ENCODE measurements at regions not wholly inside any gene's neighbourhood (a gene's known extent, or its start where the extent isn't known, plus 50 kb on each side); places are given as distances from the start of the nearest gene placed in this dataset.
"Not testable (repeated sequence)": the region's sequence is repeated elsewhere in the genome, so short reads cannot be mapped to it uniquely, and the experiment has no call there.

DNA sequence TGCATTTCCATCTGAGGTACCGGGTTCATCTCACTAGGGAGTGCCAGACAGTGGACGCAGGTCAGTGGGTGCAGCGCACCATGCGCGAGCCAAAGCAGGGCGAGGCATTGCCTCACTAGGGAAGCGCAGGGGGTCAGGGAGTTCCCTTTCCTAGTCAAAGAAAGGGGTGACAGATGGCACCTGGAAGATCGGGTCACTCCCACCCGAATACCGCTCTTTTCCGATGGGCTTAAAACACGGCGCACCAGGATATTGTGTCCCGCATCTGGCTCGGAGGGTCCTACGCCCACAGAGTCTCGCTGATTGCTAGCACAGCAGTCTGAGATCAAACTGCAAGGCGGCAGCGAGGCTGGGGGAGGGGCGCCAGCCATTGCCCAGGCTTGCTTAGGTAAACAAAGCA is 1157.1 kb downstream of the NAALADL2 start:
- DNase-seq = not testable (repeated sequence)

DNA sequence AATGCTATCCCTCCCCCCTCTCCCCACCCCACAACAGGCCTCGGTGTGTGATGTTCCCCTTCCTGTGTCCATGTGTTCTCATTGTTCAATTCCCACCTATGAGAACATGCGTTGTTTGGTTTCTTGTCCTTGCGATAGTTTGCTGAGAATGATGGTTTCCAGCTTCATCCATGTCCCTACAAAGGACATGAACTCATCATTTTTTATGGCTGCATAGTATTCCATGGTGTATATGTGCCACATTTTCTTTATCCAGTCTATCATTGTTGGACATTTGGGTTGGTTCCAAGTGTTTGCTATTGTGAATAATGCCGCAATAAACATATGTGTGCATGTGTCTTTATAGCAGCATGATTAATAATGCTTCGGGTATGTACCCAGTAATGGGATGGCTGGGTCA is 1156.1 kb downstream of the NAALADL2 start:
- not testable (repeated sequence) for DNase-seq

DNA sequence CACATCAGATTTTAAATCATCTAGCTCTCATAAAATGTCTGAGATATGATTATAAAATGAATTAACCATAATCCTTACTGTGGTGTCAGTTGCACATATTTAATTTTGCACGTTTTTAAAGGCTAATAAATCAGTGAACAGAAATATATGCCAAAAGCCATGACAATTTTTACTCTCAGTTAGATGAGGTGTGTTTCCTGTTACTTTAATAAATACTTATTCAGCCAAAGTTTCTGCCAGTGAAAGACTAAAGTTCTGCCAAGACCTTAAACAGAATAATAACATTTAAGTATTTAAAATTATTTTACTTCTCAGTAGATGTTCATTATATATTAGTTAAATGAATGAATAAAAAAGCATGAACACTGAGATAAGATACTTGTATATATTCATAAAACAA is 1150.1 kb downstream of the NAALADL2 start:
- DNase-seq = no peak

DNA sequence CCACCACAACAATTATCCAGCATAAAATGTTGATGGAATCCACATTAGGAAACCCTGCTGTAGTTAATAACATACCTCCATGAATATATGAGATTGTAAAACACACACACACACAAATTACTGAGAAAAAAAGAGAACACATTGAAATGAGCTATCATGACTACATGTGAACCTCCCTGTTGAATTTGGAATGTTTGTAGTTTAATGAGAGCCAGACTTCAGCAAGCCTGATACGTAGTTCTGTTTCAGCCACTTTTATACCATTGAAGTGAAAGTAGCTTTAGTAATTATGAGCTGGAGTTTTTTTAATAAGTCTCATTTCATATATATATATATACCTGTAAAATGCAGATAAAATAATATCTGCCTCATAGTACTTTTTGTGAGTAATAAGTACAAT is 1146.4 kb downstream of the NAALADL2 start:
- DNase-seq = no peak

DNA sequence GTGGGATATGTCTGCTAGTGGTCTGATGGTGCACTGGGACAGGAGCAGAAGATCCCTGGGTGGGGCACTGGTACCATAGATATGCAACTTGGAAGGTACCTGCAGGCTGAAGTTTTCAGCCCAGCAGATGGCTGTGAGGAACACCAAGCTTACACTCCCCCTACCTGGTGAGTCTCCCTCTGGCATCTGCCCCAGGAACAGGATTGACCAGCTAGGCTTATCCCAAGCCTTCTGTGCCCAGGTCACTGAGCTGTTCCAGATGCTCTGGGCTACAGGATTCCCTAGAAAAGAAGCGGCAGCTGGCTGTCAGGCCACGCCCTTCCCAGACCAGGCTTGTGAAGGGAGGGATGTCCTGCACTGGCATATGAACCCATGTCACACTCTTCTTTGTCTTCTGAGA is 1130.0 kb downstream of the NAALADL2 start:
- DNase-seq = no peak

DNA sequence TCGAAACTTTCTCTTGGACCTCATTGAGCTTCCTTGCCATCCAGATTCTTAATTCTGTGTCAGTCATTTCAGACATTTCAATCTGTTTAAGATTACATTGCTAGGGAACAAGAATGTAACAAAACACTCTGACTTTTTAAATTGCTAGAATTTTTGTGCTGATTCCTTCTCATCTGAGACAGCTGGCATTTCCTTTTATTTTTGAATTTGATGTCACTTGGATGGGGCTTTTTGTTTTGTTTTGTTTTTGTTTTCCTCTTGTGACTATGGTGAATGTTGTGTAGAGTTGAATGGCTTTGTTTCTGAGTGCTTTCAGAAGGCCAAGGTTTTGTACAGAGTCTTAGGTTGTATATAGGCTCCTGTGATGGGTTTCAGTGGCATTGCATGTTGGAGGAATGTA is 1129.3 kb downstream of the NAALADL2 start:
- DNase-seq = no peak

DNA sequence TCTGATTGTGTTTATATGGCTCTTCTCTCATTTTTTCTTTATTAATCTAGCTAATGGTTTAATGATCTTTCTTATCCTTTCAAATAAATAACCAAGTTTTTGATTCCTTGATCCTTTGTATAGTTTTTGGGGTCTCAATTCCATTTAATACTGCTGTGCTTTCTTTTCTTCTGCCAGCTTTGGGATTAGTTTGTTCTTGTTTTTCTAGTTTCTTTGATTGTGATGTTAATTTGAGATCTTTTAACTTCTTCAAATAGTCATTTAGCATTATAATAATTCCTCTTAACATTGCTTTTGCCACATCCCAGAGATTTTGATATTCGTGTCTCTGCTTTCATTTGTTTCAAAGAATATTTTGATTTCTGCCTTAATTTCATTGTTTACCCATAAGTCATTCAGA is 1126.6 kb downstream of the NAALADL2 start:
- no peak for DNase-seq

DNA sequence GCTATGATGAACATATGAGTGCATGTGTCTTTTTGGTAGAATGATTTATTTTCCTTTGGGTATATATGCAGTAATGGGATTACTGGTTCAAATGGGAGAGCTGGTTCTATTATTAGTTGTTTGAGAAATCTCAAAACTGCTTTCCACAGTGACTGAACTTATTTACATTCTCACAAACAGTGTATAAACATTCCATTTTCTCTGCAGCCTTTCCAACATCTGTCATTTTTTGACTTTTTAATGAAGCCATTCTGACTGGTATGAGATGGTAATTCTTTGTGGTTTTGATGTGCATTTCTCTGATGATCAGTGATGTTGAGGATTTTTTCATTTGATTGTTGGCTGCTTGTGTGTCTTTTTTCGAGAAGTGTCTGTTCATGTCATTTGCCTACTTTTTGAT is 1124.2 kb downstream of the NAALADL2 start:
- DNase-seq = no peak

DNA sequence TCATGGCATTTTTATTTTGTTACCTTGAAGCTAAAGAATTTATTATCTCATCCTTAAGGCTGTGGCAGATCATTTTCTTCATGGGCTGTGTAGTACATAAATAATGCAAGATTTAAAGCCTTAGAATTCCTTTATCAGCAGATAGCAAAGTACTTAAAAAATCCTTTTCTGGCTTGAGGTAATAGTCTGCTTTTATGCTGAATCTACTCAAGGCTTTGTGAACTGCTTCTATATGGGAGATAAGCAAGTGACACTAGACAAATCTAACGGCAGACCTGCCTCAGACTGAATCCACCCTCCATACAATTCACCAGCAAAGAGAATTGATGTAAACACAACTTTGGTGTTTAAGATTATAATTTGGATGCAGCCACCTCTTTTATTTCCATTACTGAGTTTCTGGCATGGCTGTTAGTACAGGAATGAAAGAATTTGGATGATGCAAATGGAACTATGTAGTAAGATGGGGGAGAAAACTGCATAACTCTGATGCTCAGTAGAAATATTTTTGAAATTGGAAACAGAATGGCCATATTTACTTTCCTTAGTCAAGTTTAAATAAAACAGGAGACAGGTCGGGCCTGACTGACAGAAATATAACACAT is 1121.5 kb downstream of the NAALADL2 start:
- no peak for DNase-seq

DNA sequence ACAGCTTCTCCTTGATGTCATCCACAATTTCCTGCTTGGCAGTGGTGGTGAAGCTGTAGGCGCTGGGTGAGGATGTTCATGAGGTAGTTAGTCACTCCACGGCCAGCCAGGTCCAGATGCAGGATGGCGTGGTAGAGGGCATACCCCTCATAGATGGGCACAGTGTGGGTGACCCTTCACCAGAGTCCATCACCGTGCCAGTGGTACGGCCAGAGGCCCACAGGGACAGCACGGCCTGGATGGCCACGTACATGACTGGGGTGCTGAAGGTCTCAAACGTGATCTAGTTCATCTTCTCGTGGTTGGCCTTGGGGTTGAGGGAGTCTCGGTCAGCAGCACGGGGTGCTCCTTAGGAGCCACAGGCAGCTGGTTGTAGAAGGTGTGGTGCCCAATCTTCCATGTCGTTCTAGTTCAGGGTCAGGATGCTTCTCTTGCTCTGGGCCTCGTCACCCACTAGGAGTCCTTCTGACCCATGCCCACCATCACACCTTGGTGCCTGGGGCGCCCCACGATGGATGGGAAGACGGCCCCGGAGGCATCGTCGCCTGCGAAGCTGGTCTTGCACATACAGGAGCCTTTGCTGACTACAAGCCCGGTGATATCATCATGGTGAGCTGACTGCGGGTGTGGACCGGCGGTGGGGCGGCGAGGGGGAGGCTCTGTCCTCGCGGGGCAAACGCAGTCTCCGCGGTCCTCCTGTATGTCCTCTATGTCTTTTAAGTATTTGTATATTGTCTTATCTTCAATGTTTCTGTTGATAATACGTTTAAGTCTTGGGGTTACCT is 1119.0 kb downstream of the NAALADL2 start:
- no peak for DNase-seq

DNA sequence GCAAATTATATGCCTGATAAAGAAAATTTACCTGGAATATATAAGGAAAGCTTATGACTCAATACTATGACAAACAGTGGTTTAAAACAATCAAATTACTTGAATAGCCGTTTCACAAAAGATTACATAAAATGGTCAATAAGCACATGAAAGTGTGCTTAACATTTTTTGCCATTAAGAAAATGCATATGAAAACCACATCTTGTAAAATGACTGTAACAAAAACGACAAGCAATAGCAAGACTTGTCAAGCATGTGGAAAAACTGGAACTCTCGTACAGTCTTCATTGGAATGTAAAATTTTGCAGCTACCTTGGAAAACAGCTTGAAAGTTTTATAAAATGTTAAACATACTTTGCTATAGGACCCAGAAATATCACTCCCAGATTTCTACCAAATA is 1110.3 kb downstream of the NAALADL2 start:
- no peak for DNase-seq

DNA sequence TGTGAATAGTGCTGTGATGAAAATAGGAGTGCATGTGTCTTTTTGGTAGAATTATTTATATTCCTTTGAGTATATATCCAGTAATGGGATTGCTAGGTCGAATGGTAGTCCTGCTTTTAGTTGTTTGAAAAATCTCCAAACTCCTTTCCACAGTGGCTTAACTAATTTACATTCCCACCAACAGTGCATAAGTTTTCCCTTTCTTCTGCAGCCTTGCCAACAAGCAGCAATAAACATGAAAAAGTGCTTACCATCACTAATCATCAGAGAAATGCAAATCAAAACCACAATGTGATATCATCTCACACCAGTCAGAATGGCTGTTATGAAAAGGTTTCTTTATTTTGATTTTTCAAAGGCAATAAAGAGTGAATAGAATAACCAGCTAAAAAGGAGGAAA is 1105.9 kb downstream of the NAALADL2 start:
- DNase-seq = no peak

DNA sequence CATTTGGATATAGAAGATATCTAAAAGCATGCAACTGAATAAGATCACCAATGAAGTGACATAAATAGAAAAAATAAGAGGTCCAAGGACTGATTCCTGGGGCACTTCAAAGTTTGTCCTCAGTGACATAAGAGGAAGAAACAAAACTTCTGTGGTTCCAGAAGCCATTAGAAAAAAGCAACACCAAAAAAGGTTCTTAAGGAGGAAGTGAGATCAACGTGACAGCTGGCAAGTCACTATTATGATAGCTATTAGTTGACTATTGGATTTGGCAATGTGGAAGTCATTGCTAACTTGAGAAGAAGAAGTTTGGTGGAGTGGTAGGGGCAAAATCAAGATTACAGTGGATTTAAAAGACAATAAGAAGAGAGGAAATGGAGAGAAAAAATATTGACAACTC is 1098.3 kb downstream of the NAALADL2 start:
- no peak for DNase-seq

DNA sequence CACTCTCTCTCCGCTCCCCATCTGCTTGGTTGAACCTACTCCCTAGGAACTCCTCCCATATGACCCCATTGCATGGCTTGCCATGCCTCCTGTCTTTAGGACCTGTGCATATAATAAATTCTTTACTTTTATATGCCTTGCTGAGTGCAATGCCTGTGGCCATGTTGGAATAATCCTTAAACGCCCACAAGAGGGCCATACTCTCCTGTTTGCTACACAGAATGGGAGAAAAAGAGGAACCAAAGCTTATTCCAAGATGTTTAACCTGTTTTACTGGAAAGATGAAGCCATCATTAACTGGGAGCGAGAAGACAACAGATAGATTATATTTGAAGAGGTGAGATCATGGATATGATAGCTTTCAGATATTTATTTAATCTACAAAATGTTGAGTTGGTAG is 1097.8 kb downstream of the NAALADL2 start:
- no peak for DNase-seq

DNA sequence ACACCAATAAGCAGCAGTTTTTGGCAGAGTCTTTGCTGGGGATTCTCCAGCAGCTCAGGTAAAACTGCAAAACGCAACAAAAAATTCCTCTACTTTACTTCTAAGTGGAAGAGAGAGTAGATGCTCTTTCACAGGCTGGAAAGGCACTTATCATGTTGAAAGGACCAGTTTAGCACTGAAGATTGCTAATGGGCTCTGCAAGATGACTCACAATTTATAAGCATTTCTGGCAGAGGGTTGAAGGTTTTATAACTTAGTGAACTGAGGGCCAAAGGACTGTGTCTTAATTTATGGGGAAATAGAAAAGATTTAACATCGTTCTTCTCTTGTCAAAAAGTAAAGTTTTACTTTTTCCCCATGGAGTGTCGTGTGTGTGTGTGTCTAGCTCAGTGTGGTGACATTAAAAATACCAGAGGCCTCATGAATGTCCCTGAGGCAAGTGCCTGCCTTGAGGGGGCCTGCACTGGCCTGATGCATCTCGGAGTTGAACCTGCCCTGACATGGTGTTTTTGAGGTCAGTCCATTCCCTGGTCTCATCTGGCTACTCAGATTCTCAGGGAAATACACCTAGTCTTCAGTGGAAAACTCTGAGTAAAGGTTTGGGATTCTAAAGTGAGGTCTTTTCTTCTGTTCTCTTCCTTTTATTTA is 1092.0 kb downstream of the NAALADL2 start:
- no peak for DNase-seq

DNA sequence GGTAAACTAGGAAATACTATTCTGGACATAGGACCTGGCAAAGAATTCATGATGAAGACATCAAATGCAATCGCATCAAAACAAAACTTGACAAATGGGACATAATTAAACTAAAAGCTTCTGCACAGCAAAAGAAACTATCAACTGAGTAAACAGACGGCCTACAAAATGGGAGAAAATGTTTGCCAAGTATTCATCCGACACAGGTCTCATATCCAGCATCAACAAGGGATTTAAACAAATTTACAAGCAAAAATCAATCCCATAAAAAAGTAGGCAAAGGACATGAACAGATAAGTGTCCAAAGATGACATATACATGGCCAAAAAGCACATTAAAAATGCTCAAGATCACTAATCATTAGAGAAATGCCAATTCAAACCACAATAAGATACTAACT is 1088.9 kb downstream of the NAALADL2 start:
- no peak for DNase-seq

DNA sequence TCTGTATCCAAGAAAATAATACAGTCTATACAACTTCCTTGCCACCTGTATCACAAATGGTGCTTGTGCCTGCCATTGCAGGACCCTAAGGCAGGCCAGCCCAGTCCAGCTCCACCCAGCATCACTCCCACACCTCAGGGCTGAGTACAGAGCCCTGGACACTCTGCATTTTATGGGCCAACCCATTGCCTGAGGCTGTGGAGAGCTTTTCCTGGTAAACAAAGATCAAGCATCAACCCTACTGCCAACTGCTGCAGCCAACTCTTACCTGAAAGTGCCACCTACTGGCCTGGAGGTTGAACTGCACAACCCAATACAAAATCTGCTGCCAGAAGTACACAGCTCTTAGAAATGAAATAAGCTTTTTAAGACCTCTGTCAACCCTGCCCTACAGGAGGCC is 1082.2 kb downstream of the NAALADL2 start:
- no peak for DNase-seq

DNA sequence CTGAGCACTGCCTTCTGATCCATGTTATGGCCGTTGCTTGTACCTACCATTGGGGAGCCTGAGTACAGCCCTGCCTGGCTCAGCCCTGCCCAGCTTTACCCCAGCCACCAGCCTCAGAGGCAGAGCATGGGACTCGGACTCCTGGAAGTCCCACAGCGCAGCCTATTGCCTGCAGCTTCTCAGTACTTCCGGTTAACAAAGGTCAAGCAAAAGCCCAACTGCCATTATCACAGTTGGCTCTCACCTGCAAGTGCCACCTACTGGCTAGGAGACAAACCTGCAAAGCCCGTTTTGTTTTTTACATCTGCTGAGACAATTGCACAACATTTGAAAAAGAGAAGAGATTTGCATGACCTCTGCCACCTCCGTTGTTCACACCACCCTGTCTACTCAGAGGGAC is 1081.7 kb downstream of the NAALADL2 start:
- DNase-seq = no peak

DNA sequence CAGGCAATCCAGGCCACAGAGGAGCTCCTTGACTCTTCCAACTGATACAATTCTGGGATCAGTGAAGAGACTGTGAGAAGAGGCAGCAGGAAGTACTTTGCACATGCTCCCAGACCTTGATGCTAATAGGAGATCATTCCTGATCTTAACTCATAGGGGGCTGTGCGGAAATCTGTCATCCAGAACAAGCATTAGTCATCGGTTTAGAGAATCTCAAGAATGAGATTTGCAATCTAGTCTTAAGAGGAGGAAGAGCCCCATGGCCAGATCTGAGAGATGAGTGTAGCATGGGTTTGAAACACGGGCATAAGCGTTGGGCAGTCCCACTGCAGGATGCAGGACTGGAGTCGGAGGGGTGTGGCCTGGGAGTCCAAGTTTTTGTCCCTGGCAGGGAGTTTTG is 1081.1 kb downstream of the NAALADL2 start:
- DNase-seq = no peak

DNA sequence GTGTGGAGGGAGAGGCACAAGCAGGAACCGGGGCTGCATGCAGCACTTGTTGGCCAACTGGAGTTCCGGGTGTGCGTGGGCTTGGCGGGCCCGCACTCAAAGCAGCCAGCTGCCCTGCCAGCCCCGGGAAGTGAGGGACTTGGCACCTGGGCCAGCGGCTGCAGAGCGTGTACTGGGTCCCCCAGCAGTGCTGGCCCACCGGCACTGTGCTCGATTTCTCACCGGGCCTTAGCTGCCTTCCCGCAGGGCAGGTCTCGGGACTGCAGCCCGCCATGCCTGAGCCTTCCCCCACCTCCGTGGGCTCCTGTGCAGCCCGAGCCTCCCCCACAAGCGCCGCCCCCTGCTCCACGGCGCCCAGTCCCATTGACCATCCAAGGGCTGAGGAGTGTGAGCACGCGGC is 1078.2 kb downstream of the NAALADL2 start:
- not testable (repeated sequence) for DNase-seq

DNA sequence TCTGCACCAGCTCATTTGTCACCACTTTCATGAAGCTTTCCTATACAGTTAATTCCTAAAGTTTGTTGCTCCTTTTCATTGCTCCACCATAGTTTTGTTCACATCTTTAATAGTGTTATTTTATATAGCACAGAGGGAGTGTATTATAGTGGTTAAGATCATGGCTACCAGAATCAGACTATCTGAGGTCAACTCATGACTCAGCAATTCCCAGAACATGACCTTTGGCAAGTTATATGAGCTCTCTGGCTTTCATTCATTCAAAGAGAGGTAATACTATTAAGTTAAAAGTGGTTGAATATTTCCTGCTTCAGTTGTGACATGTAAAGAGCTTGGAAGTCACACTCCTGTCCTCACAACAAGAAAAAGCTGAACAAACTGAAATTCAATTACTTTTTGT is 1073.5 kb downstream of the NAALADL2 start:
- DNase-seq = no peak

DNA sequence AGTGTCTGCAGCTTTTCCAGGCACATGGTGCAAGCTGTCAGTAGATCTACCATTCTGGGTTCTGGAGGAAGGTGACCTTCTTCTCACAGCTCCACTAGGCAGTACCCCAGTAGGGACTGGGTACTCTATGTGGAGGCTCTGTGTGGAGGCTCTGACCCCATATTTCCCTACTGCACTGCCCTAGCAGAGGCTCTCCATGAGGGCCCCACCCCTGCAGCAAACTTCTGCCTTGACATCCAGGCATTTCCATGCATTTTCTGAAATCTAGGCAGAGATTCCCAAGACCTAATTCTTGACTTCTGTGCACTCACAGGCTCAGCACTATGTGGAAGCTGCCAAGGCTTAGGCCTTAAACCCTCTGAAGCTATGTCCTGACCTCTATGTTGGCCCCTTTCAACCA is 1060.0 kb downstream of the NAALADL2 start:
- DNase-seq = no peak

DNA sequence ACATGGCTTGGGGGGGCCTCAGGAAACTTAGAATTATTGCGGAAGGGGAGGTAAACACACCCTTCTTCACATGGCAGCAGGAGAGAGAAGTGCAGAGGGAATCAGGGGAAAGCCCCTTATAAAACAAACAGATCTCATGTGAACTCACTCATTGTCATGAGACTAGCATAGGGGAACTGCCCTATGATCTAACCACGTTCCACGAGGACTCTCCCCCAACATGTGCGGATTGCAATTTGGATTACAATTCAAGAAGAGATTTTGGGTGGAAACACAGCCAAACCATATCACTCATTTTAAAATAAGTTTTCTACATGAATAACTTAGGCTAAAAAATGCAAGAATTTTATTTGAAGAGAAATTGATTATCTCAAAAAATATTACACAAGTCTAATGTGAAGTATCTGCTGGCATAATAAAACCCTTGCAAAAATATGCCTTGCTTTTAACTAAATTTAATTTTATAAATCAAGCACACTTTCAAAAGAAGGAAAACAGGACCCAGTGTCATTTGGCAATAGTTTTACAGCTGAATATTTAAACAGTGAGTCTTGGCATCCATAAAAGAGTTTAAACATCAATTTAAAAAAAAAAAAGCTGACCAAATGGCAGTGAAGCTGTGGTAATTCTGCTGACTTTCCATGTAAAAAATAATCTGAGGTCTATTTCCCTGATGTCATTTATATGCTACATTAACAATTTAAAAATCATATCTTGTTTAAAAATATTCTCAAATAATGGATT is 1057.2 kb downstream of the NAALADL2 start:
- DNase-seq = no peak

DNA sequence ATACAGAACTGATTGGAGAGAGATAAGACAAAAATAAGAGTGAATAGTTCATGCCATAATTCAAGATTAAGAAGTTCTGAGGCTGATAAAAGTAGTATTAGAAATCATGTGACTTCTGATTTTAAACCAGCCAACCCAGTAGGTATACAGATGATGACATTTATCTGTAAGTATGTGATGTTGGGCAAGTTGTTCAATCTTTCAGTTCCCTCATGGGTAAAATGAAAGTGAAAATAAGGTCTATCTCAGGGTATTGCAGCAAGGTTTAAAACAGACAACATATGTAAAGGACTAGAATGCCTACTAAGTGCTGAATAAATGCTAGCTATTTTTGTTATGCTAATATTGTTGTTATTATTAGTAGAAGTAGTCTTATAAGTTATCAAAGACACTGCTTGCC is 1055.7 kb downstream of the NAALADL2 start:
- no peak for DNase-seq
